GM21717 (cell line): ENCODE measurements at regions not wholly inside any gene's neighbourhood (a gene's known extent, or its start where the extent isn't known, plus 50 kb on each side); places are given as distances from the start of the nearest gene placed in this dataset.

Experiments
- ATAC-seq: cut with Tn5 transposase; IDR thresholded peaks from one replicate; pipeline ENCODE4 v1.9.1; 2021; ENCODE audit warnings: mild to moderate bottlenecking, moderate library complexity; ENCODE audit not compliant: unreplicated experiment

DNA sequence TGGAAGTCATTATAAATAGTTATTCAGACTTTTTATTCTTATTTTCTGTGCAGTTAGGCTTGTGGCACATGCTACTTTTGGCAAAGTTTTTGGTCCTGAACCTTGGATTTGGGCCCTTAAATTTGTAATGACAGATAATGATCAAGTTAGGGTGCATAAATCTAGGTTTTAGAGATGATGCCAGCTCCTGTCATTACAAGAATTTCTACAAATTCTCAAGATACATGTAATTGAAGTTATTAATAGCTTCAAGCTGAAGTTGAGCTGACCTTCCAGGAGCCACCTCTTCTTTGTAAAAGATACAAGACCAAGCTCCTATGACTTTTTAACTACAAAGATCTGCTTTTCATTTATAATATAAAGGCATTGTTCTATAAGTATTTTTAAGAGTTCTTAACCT lies 255.6 kb upstream of the UGT8 start:
- ATAC-seq = no peak

DNA sequence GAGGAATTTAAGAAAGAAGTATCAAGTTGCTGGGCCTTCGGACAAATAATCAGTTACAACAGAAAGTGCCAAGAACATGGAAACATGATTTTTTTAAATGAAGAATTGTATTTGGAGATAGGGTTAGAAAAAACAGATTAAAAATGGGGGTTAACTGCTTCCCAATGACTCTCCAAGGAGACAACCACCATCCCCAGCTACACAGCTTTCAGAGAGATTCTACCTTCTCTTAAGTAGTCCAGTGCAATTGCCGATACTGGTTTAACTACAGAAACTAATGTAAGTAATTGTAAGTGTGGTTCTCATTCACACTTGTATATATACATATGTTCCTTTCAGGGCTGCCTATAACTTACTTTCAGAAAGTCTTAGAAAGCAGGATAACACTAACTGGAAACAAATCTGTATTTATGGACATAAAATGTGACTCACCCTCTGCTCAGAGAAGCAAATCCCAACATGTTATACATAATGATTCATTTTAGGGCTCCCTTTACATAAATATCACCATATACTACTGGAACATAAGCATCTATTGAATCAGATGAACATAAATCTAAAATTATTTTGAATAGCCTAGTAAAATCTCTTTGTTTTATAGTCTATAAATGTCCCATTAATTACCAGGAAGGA lies 248.9 kb upstream of the UGT8 start:
- ATAC-seq = no peak

DNA sequence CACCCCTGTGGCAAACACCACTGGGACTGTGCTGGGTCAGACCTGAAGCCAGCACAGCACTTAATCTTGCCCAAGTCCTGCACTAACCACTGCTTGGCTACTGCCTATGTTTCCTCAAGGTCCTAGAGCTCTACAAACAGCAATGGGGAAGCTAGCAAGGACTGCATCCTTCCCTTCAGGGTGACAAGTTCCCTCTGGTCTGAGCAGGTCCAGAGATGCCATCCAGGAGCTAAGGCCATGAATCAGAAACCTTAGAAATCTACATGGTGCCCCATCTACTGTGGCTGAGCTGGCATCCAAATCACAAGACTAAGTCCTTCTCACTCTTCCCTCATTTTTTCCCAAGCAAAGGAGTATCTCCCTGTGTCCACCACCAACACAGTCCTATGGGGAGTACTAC lies 239.7 kb upstream of the UGT8 start:
- ATAC-seq = no peak

DNA sequence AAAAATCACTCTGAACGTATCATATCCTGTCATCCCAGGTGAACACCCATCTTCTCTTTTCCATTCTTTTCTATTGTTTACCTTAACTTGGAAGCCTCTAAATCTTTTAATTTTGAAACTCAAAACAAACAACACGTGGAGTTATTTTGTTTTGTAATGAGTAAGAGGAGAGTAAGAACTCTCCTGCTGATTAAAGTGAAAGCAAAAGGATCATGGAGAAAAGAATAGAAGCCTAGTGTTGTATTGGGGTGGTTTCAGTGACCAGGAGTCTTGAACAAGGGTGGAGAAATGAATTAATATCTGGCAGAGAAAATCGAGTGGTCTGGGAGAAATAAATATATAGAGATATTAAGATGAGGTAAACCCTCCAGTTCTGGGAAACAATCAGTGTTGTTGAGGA lies 237.4 kb upstream of the UGT8 start:
- no peak for ATAC-seq

- ATAC-seq = no peak
Measured at GRCh38 chr4:114364857-114365256, 233.8 kb upstream of the UGT8 start.

- ATAC-seq = no peak
Measured at GRCh38 chr4:114365591-114365990, 233.0 kb upstream of the UGT8 start.

DNA sequence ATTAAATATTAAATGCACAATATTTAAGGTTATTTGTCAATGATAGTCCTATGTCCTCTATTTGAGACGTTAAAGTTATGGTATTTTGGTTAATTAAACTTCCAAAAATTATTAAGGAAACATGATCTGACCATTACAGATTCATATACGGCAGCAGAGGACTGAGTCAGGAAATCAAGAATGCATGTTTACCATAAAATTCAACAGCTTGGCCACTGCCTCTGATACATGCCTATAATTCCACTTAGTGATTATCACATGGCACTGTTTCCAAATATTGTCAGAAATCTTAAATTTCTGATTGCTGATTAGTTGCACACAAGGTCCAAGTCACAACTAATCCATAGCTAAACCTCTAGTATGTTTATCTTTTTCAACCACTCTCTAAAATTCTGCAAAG lies 232.2 kb upstream of the UGT8 start:
- ATAC-seq = no peak

DNA sequence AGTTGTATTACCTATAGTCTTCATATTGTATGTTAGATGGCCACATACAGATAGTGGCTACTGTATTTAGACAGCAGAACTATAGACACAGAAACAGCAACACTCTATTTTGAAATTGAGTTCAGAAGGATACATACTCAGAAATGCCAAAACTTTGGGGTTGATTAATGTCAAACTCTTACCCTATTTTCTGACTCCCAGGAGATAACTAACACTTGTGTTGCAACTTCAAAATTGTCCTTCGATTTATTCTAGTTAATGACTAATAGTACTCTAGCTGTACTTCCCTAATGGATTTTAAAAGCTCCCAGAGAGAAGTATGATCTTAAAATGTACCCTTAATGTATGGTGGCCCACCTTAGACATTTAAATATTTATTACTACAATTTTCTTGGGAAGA lies 229.9 kb upstream of the UGT8 start:
- ATAC-seq = no peak

GRCh38 chr4:114373508-114373907 lies 225.1 kb upstream of the UGT8 start:
- no peak for ATAC-seq

DNA sequence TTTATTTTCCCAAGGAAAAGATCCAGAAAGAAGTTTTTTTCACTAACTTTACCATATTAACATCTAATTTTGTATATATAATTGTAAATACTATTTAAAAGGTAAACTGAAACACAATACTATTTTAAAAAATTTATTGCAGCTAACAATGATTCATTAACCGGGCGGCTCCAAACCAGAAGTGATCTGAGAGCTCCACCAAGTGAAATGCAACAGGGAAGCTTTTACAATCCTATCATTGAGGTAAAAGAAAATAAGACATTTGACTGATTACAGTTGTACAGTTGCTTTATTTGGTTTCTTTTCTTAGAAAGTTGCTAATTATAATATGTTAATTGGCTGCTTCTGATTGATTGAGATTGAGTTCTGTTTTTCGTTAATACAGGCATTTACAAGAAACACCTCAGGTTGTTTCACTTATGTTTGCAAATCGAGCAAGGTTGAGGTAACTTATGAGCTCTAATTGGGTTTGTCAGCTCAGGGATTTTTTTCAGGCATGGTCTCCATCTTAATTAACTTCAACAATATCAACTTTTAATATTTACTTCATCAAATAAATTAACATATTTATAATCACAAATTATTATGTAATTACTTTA lies 220.2 kb upstream of the UGT8 start:
- ATAC-seq = no peak

- no peak for ATAC-seq
Measured at GRCh38 chr4:114383067-114383466, 215.5 kb upstream of the UGT8 start.

DNA sequence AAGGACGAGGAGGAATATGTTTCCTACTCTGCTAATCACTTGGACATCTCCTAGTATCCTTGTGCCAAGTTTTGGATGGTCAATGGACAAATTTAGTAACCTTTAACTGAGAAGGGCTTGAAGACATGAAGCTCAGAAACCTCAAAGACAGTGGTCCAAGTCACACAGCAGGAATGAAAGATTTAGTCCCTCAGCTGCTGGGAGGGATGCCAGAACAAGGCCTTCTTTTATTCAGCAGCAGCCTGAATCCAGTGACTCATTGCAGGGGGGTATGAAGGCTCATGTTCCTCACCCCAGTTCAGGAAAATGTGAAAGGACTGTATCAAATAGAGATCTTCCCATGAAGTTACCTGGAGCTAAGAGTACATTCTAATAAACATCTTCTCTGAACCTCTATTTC lies 214.9 kb upstream of the UGT8 start:
- ATAC-seq = no peak

DNA sequence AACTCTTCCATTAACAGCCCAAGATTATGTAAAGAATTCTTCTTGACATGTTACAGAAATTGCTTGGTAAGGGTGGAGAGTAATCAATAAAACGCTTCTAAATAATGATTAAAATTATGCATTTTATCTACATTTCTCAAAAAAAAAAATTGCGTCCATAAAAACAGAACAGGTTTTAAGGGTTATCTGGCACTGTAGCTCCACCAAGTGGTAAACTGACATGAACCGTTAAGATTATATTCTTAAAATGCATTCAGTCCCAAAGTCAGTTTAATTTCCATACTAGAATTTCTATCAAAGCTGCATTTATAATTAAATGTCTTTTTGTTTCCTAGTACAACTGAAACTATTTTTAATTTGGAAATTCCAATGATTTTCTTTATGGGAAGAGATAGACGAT lies 214.0 kb upstream of the UGT8 start:
- no peak for ATAC-seq

- peak; percentile 64 for ATAC-seq
Measured at GRCh38 chr4:114385195-114385985, 213.2 kb upstream of the UGT8 start.

GRCh38 chr4:114386637-114387233 lies 211.9 kb upstream of the UGT8 start:
- peak; percentile 45 for ATAC-seq

GRCh38 chr4:114389070-114389685 lies 209.4 kb upstream of the UGT8 start:
- ATAC-seq = no peak

- no peak for ATAC-seq
Measured at GRCh38 chr4:114393295-114394038, 205.1 kb upstream of the UGT8 start.

DNA sequence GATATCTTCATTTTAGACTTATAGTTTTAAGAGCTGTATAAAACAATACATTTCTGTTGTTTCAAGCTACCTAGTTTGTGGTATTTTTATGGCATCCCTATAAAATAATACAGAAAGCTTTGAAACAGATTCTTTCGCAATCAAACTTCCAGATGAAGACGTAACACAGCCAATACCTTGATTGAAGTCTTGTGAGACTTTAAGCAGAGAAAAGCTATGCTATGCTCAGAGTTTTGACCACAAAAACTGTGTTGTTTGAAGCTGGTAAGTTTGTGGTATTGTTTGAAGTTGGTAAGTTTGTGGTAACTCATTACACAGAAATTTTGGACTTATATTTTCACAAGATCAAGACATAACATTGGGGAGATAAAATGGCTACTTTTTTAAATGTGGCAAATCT lies 201.8 kb upstream of the UGT8 start:
- ATAC-seq = no peak

DNA sequence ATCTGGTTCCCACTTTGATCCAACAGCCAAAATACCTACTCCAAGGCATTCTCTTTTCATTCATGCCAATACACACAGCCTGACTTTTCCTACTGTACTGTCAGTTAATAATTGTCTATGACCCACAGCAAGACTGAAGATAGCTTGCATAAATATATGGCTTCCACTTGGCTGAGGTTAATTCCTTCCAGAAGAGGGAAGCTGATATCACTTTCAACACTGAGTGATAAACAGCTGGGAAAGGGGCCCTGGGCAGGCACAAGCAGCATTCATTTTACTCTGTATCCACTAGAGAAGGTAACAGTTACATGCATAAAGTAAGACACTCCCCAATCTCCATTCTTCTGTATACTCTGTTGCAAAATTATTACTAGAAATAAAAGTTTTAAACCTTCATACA lies 200.2 kb upstream of the UGT8 start:
- no peak for ATAC-seq

DNA sequence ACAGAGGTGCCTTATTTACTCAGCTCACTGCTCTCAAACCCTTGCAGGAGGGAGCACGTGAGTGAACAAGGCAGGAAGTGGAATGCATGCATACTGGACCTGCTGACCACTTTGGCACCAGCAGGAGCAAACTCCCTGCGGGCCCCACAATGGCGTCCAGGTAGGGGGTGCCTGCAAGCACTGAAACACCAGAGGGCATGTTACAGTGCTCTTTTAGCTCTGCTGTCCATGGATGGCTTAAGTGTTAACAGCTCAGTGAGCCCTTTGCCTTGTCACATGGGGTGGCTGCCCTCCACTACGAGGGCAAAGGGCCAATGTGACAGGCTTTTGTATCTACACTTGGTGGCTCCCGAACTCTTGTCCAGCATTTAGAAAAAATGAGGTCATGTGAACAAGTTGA lies 199.5 kb upstream of the UGT8 start:
- no peak for ATAC-seq

DNA sequence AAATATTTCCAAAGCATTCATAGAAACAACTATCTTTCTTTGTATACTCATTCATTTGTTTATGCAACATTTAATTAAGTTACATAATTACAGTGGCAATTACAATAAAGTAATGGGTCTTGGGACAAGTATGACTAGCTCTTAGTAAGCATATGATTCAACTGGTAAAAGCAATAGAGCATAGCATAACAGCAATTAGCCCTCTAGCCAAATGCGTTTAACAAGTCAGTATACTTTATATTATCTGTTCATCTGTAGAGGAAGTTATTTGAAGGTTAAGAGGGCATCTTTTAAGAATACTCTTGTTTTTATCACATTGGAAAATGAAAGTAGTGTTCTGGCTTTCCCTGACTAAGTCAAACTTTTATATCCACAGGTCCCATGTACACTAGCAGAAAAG lies 198.1 kb upstream of the UGT8 start:
- no peak for ATAC-seq
